GM21447 (cell line): ENCODE measurements at regions not wholly inside any gene's neighbourhood (a gene's known extent, or its start where the extent isn't known, plus 50 kb on each side); places are given as distances from the start of the nearest gene placed in this dataset.
"Not testable (repeated sequence)": the region's sequence is repeated elsewhere in the genome, so short reads cannot be mapped to it uniquely, and the experiment has no call there.

Experiments
- ATAC-seq: cut with Tn5 transposase; IDR thresholded peaks from one replicate; pipeline ENCODE4 v1.9.1; 2021; ENCODE audit not compliant: unreplicated experiment

DNA sequence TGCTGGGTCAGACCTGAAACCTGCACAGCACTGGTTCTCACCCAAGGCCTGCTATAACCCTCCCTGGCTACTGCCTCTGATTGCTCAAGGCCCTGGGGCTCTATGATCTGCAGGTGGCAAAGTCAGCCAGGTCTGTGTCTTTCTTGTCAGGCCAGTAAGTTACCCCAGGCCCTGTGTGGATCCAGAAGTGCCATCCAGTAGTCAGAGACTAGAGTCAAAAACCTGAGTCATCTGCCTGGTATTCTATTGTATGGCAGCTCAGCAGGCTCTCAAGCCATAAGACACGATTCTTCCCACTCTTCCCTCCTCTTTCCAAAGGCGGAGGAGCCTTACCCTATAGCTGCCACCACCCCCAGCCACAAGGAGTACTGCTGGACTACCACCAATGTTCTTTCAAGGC lies 593.0 kb downstream of the FRK start:
- ATAC-seq, result no peak

DNA sequence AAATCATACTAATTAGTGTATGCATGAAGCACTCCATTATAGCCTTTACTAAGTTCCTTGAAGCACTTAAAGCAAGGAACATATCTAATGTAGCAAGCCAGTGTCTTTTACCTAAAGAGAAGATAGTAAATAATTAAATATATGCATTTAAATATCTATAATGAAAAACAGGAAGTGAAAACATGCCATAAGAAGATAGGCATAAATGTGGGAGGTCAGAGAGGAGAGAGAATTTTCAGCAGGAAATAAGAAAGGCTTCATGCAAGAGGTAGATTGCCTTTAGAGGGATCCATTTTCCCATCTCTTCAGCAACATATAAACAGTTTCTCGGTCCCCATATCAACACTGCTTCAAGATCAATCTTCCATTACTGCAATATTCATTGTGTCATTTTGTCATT lies 599.8 kb downstream of the FRK start:
- no peak for ATAC-seq

DNA sequence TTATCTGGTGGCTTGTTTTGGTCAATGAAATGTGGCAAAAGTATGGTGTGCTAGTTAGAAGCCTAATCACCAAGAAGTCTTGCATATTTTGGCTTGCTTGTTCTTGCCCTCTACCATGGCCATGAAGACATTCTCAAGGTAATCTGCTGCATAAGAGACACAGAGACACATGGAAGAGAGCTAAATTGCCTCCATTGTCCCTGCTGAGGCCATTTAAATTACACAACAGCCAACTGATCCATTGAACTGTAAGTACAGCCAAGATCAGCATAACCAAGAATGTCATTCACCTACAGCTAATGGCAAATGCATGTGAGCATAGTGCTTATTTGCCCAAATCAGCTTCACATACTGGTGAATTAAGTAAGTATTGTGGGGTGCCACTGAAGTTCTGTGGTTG lies 603.8 kb downstream of the FRK start:
- ATAC-seq, result no peak

DNA sequence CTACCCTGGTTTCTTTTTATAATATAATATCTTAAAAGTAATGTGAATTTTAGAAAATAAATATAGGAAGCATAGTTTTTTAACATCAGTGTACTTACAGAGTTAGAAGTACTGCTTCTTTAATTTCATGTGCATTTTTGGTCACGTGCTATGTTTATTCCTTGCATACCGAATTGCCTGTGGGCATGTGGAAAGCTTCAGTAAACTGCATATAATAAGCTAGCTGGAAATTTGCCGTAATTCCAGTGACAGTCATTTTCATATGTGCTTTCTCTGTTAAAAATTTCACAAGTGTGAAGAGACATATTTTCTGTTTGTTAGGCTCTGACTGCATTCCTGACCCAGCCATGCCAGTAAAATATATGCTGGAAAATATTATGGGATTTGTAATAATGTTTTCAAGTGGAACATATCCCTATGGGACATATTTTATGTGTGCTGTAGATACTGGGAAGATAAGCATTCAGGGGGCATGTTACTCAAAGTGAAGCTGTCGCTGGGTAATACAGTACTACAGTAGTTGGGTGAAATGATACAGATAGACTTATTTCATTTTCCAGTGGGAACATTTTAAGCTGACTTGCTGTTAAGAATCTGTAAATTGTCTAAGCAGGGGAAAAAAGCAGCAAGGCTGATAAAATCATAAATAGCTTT lies 616.7 kb downstream of the FRK start:
- ATAC-seq, result no peak

DNA sequence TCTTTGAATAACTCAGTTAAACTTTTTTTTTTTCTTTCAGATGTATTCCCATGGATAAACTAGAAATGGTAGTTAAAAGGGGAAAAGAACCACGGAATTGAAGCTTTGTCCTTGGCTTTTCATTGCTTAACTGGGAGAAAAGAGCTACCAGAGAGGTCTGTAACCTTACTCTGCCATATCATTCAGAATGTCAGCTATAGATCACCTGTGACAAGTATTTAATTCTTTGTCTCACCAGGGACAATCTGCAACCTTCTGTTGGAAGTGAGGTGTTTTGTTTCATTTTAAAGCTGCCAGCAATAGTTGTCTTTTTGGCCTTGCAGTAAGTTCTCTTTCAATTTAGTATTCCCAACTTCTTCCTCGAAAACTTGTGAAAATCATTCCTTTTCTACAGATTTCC lies 618.4 kb downstream of the FRK start:
- no peak for ATAC-seq

DNA sequence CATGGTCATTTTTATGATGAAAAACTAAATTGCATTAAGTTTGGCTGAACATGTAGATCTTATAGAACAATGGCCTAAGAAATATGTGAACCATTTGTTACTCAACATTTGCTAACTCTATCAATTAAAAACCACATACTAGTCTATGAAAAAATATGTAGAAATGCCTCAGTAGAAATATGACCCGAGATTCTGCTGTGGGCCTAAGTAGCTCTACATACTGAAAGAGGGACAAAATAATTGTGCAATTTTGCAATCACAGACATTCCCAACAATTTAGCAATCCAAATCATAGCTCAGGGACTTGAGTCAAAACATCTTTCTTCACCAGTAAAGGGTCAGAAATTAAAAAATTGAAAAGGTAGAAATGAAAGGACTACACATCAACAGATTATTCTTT lies 619.0 kb downstream of the FRK start:
- ATAC-seq, result no peak

DNA sequence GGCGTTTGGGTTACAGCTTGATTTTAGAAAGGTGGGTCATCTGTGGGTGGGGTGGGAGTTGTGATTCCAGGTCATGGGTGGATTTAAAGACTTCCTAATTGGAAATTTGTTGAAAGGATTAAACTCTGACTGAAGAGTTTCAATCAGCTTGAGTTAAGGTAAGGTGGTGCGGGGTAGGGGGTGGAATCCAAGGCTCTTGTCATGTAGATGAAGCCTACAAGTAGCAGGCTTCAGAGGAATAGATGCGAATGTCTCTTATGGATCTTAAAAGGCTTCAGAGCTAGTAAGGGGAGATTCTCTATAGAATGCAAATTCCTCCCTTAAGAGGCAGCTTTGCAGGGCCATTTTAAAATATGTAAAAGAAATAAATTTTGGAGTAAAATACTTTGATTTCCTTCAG lies 645.3 kb downstream of the FRK start:
- no peak for ATAC-seq

DNA sequence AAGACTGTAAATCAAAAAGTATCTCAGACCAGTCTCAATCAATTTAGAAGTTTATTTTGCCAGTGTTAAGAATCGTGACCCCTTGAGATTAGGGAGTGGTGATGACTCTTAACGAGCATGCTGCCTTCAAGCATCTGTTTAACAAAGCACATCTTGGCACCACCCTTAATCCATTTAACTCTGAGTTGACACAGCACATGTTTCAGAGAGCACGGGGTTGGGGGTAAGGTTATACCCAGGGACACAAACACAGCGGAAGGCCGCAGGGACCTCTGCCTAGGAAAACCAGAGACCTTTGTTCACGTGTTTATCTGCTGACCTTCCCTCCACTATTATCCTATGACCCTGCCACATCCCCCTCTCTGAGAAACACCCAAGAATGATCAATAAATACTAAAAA lies 645.8 kb downstream of the FRK start:
- not testable (repeated sequence) for ATAC-seq

DNA sequence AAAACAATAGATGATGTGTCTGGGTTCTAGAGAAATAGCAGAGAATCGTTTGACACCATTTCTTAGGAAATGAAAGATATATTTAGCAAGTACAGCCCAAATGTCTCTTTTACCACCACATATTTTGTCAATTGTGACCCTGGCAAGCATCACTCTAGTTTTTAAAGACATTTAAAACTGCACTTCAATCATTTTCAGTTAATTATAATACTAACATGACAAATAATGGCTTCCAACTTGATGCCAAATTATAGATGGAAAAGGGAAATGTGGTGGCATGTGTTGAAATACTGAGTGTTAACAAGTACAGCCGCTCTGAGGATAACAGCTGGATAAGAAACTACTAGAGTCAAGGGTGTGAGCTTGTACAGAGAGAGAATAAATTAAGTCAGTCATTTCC lies 648.9 kb downstream of the FRK start:
- ATAC-seq, result no peak

DNA sequence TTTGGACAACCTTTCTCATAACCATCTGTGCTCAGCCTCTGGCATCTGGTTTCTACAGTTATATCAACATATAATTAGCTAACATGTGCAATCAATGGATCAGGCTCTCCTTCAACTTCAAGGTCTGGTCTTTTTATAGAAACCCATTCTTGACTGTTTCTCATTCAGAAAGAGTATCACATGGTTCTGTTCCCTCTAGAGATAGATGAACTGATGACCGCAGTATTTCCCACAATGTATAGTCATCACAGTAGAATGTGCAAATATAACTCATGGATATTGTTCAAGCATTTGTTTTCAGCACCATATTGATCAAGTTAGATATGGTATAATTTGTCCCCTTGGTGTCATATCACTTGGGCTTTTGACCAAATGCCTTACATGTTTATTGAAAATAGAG lies 656.2 kb downstream of the FRK start:
- ATAC-seq, result no peak

DNA sequence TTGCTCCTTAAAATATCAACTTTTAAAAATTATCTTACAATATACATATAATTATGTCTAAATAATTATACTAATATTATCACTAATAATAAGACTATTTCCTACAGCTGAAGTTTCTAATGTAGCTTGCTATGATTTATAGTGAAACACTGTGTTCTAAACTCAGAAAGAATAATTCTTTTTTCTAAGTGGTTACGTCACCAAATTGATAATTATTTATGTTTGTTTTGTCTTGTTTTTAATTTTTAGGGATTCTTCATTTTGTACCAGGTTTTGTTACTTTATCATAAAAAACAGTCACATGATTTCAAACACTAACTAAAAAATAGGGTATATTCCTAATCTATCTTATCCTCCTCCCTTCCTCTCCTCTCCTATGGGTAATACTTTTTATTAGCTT lies 662.1 kb downstream of the FRK start:
- no peak for ATAC-seq

DNA sequence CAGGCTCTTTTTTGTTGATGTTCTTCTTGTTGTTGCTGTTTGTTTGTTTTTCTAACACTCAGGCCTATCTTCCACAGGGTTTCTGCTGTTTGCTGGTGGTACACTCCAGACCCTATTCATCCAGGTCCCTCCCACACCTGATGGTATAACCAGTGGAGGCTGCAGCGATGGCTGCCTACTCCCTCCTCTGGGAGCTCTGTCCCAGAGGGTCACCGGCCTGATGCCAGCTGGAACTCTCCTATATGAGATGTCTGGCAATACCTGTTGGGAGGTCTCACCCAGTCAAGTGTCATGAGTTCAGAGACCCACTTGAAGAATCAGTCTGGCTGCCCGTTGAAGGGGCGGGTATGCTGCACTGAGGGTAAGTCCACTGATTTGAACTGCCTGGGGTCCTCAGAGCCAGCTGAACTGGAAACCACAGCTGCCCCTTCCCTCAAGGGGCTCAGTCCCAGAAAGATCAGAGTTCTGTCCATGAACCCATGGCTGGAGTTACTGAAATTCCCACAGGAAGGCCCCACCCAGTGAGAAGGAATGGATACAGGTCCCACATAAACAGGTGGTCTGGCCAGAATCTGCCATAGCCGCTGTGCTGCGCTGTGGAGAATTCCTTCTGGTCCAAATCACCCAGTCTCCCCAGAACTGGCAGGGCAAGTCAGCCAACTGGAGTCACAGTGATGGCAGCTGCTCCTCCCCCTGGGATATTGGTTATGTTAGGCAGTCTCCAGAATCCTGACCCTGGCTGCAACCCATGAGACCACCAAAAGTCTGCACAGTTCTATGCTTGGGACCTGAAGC lies 664.4 kb downstream of the FRK start:
- ATAC-seq, result no peak

DNA sequence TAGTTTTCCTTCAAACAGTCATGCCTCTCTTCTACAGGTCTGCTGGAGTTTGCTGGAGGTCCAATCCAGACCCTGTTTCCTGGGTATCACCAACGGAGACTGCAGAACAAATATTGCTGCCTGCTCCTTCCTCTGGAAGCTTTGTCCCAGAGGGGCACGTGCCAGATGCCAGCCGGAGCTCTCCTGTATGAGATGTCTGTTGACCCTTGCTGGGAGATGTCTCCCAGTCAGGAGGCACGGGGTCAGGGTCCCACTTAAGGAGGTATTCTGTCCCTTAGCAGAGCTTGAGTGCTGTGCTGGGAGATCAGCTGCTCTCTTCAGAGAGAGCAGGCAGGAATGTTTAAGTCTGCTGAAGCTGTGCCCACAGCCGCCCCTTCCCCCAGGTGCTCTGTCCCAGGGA lies 666.9 kb downstream of the FRK start:
- no peak for ATAC-seq

DNA sequence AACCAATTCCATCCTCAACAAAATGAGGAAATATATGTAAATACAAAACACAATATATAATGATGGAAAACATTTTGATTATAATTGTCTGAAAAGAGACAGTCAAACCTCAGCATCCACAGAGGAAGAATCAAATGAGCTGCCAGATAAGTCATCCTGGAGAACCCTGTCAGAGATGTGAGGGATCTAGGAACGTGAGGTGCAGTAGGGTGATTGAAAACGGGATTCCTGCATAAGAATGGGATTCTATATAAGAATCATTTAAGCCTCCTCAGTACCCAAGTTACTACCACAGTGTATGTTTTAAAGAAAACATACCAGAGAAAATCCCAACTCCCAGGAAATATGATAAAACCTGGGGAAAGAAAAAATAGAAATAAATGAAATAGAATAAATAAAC lies 690.5 kb downstream of the FRK start:
- ATAC-seq, result no peak

DNA sequence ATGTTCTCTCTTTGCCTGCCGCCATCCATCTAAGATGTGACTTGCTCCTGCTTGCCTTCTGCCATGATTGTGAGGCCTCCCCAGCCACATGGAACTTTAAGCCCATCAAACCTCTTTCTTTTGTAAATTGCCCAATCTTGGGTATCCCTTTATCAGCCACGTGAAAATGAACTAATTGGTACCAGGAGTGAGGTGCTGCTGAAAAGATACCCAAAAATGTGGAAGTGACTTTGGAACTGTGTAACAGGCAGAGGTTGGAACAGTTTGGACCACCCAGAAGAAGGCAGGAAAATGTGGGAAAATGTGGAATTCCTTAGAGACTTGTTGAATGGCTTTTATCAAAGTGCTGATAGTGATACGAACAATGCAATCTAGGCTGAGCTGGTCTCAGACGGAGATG lies 694.9 kb downstream of the FRK start:
- no peak for ATAC-seq

DNA sequence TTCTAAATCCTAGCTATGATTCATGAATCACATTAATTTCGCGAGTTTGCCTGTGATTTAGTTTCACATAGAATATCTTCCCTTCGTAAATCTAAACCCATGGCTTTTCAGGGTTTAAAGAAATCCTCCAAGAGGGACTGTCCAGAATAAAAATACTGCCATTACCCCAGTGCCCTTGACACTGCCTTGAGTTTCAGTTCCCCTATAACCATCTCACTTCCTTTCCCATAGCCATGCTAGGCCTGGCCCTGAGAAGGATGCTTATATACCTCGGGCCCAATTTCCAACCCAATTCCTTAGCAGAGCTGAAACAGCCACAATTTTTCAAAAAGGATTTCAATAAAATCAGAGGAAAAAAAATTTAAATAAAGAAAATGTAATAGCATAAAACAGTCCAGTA lies 697.3 kb downstream of the FRK start:
- peak; percentile 84 for ATAC-seq

DNA sequence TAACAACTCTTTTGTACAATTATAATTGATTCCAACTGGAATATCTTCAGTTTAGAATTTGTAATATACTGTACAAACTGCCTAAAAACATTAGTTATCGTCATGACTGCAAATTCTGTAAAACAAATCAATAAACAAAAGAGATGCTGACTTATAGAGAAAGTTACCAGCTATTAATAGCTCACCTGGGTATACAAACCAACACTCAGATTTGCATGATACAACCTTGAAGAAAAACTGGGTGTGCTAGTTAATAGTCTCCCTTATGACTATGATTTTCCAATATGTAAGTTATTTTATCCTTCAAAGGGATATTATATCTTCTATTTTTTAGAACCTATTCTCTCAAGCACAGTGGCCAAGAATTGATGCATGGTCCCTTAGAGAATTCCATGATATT lies 698.5 kb downstream of the FRK start:
- no peak for ATAC-seq

DNA sequence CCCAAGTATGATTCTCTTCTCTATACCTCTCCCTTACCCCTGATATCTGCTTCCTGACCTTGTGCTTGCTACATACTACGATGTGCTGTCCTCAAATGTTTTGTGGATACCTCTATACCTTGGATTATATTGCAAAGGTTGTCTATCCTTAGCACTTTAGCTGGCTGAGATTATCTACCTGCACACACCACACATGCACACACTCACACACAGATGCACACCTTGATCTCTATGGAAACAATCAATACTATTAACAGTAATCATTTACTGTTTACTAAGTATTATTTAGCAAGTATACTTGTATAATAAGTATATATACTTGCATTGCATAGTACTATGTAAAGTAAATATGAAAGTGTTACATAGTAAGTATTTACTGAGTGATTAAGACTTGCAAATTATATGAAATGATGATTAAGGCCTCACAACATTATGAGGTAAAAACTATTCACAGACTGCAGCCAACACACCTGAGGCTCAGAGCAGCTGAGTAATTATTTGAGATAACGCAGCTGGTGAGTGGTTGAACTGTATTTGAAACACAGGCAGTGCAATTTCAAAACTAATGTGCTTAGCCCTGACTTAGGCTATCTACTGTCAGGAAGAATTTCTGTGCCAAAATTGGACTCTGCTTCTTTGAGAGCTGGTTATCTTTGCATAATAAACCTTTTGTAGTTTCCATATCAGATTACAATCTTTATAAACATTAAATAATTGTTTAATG lies 699.9 kb downstream of the FRK start:
- no peak for ATAC-seq

DNA sequence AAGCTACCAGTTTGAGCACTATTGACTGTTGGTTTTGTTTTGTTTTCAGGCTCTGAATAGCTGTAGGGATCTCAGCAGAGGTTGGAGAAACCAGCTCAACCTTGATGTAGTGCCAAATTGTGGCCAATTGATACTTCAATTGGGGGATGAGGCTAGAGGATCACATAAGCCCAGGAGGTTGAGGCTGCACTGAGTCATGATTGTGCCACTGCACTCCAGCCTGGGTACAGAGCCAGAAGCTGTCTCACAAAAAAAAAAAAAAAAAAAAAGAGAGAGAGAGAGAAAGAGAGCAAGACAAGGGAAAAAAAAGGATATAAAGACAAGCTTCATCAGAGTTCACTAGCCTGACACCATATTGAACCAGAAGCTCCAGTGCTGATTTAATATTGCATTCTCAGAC lies 702.1 kb downstream of the FRK start:
- no peak for ATAC-seq

DNA sequence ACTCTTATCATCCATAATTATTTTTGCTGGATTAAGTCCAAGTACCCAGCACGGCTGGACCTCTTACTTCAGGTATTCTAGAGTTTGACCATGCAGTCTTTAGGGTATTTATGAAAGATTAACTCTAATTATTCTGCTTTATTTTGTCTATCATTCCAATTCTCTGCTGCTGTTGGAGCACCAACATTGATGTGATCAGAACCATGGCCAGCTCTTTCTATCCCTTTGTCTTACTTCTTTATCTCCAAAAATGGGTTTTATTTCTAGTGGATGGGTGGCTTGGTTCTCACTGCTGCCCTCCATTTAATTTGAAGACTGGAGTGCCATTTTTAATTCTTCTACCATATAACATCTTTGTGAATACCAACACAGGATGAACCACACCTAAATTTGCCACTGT lies 704.3 kb downstream of the FRK start:
- ATAC-seq, result no peak

DNA sequence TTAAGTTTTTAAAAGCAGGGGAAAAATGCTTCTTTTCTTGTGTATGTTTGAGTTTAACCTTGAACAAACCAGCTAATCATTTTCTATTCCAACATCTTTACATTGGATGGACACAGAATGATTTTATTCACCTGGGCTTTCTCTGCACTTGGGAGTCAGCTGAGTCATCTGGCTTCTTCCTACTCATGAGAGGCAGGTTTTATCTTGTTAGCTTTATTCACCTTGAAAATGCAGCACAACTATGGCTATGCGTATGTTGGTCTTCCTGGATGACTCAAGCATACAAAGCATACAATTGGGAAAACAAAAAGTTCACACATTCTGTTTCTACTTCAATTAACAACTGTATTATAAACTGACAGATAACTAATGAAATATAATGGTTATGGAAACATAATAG lies 737.7 kb downstream of the FRK start:
- ATAC-seq, result no peak

DNA sequence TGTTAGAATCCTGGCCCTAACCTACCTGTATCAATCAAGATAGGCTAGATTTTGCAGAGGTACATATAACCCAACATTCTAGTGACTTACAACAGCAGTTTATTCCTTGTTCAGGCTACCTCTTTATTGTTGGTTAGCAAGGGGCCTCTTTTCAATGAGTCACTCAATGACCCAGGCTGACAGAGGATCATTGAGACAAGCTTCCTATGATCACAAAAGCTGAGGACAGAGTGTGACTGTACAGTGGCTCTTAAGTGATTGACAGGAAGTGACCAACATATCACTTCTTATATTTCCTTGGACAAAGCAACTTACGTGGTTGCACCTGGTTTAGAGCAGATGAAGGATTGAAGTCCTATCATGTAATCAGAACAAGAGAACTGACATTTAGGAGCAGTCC lies 740.9 kb downstream of the FRK start:
- ATAC-seq, result no peak
